ENCODE measurements at regions not wholly inside any gene's neighbourhood (a gene's known extent, or its start where the extent isn't known, plus 50 kb on each side); places are given as distances from the start of the nearest gene placed in this dataset.

- Histone ChIP-seq H3K27me3 (ENCODE audit: insufficient read depth, low read length) (no peaks in the 10 kb centered on the region), H3K4me2 (ENCODE audit: low read length) (no peak overlapping the region), H3K27ac (ENCODE audit: low read depth, low read length) (no peak overlapping the region), H3K9ac (ENCODE audit: low read length) (no peak overlapping the region), H3K9me2 (ENCODE audit: insufficient read depth) (no peaks in the 10 kb centered on the region), H3K9me3 (ENCODE audit: control insufficient read depth in 1 of 2, insufficient read depth in 1 of 2, low read depth in 1 of 2, low read length in 2 of 2) (no peaks in the 10 kb centered on the region), H3K4me1 (ENCODE audit: control insufficient read depth in 1 of 2, insufficient read depth in 2 of 2, low read length in 2 of 2) (no peaks in the 10 kb centered on the region), H4K20me1 (ENCODE audit: insufficient read depth) (no peaks in the 10 kb centered on the region), H3K36me3 (ENCODE audit: control insufficient read depth in 1 of 2, insufficient read depth in 2 of 2, low read length in 2 of 2) (no peaks in the 10 kb centered on the region), H3K79me2 (ENCODE audit: insufficient read depth, low read length) (no peaks in the 10 kb centered on the region), H3K4me3 (replicated peaks in 1 of 2; ENCODE audit: low read depth in 1 of 2, low read length in 2 of 2) (no peak overlapping the region), H2AFZ (ENCODE audit: low read depth, low read length, poor library complexity, severe bottlenecking) (no peak overlapping the region)
- TF ChIP-seq EGR1 (IDR thresholded peaks at IDR 0.05; ENCODE audit: low read depth) (no peak), TCF7L2 (IDR thresholded peaks at IDR 0.05; ENCODE audit: borderline replicate concordance, extremely low read depth, insufficient read depth, insufficient read length) (no peak), JUND (IDR thresholded peaks at IDR 0.05) (no peak), POLR2A (IDR thresholded peaks at IDR 0.05; ENCODE audit: borderline replicate concordance, extremely low read depth, insufficient read depth, insufficient read length) (no peak), CEBPB (IDR thresholded peaks at IDR 0.05; ENCODE audit: low read depth) (no peak), SRF (IDR thresholded peaks at IDR 0.05; ENCODE audit: low read depth) (no peak)
- TF ChIP-seq, protein P1, sequence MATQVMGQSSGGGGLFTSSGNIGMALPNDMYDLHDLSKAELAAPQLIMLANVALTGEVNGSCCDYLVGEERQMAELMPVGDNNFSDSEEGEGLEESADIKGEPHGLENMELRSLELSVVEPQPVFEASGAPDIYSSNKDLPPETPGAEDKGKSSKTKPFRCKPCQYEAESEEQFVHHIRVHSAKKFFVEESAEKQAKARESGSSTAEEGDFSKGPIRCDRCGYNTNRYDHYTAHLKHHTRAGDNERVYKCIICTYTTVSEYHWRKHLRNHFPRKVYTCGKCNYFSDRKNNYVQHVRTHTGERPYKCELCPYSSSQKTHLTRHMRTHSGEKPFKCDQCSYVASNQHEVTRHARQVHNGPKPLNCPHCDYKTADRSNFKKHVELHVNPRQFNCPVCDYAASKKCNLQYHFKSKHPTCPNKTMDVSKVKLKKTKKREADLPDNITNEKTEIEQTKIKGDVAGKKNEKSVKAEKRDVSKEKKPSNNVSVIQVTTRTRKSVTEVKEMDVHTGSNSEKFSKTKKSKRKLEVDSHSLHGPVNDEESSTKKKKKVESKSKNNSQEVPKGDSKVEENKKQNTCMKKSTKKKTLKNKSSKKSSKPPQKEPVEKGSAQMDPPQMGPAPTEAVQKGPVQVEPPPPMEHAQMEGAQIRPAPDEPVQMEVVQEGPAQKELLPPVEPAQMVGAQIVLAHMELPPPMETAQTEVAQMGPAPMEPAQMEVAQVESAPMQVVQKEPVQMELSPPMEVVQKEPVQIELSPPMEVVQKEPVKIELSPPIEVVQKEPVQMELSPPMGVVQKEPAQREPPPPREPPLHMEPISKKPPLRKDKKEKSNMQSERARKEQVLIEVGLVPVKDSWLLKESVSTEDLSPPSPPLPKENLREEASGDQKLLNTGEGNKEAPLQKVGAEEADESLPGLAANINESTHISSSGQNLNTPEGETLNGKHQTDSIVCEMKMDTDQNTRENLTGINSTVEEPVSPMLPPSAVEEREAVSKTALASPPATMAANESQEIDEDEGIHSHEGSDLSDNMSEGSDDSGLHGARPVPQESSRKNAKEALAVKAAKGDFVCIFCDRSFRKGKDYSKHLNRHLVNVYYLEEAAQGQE (IDR thresholded peaks at IDR 0.05; ENCODE audit: low read depth) = no peak
- CTCF ChIA-PET = no interaction called here
- DNase-seq (ENCODE audit: low read depth, low spot score) = no peak
- intact Hi-C loops (cut with micrococcal nuclease) = no loop called here
- BruUV-seq (replicated peaks) = no TSS peak
- ATAC-seq = no peak
- RAD21 ChIA-PET (ENCODE audit: low non-redundant PET in 1 of 2, low total read pairs in 2 of 2, uncharacterized antibody in 2 of 2, unreplicated experiment in 2 of 2) = no interaction called here
- POLR2A ChIA-PET = no interaction called here
These were observed 151.8 kb upstream of the GRIA4 start for GRCh38 chr11:105458071-105458470.

DNA sequence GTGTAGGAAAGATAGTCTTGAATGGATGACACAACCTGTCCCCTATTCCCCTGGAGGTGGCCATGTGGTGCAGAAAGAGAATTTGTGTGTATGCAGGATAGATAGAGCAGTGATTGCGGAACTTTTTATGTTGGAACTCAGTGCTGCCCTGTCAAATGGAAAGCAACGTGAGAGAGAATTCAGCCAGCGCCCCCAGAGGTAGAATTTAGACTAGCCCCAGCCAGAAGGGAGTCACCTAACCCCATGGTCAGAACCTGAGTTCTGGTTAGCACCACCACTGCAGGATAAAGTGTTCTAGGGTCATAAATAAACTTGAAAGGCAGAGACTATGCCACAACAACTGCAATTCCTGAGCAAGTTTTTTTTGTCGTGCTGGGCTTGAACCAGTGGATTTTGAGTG, 152.9 kb upstream of the GRIA4 start:
- intact Hi-C loops (cut with micrococcal nuclease) = no loop called here
- no peak overlapping the region for H3K9ac ChIP-seq (ENCODE audit: low read length)
- RAD21 ChIA-PET (ENCODE audit: low non-redundant PET in 1 of 2, low total read pairs in 2 of 2, uncharacterized antibody in 2 of 2, unreplicated experiment in 2 of 2) = no interaction called here
- H3K27me3 ChIP-seq (ENCODE audit: insufficient read depth, low read length) = no peaks in the 10 kb centered on the region
- H3K27ac ChIP-seq (ENCODE audit: low read depth, low read length) = no peak overlapping the region
- DNase-seq (ENCODE audit: low read depth, low spot score) (no peak), ATAC-seq (peak; percentile 70)
- no peaks in the 10 kb centered on the region for H3K79me2 ChIP-seq (ENCODE audit: insufficient read depth, low read length)
- H3K9me3 ChIP-seq (ENCODE audit: control insufficient read depth in 1 of 2, insufficient read depth in 1 of 2, low read depth in 1 of 2, low read length in 2 of 2) = no peaks in the 10 kb centered on the region
- no peaks in the 10 kb centered on the region for H3K4me1 ChIP-seq (ENCODE audit: control insufficient read depth in 1 of 2, insufficient read depth in 2 of 2, low read length in 2 of 2)
- CTCF ChIA-PET = no interaction called here
- no peaks in the 10 kb centered on the region for H3K9me2 ChIP-seq (ENCODE audit: insufficient read depth)
- H3K4me3 ChIP-seq (replicated peaks in 1 of 2; ENCODE audit: low read depth in 1 of 2, low read length in 2 of 2) = no peak overlapping the region
- H2AFZ ChIP-seq (ENCODE audit: low read depth, low read length, poor library complexity, severe bottlenecking) = no peak overlapping the region
- H4K20me1 ChIP-seq (ENCODE audit: insufficient read depth) = no peaks in the 10 kb centered on the region
- H3K4me2 ChIP-seq (ENCODE audit: low read length) = no peak overlapping the region
- POLR2A ChIA-PET = no interaction called here
- TF ChIP-seq CTCF (IDR thresholded peaks at IDR 0.05 in 2 of 3, conservative IDR thresholded peaks at IDR 0.05 in 1 of 3; ENCODE audit: borderline replicate concordance in 1 of 3, insufficient read depth in 1 of 3, low read depth in 2 of 3, low read length in 2 of 3) (peak in 2 of 3 experiments; percentile 29 to 34; a peak in 3 of 6 replicates), POLR2AphosphoS5 (IDR thresholded peaks at IDR 0.05; ENCODE audit: low read depth, low read length) (no peak)
- no peaks in the 10 kb centered on the region for H3K36me3 ChIP-seq (ENCODE audit: control insufficient read depth in 1 of 2, insufficient read depth in 2 of 2, low read length in 2 of 2)
- BruUV-seq (replicated peaks) = no TSS peak

Data from HCT116 (cell line).